BLaER1 treated with 17β-estradiol and CSF1 and Interleukin-3, amounts not matched to agents 10 nM and 100 nM (cell line): ENCODE measurements at regions not wholly inside any gene's neighbourhood (a gene's known extent, or its start where the extent isn't known, plus 50 kb on each side); places are given as distances from the start of the nearest gene placed in this dataset.
A peak's percentile ranks its signal among the peaks of the same experiment; 100 is the strongest.

ENCODE experiments used
- H3K27ac ChIP-seq, 11 experiments: shearing (Covaris generic); formaldehyde crosslinking; 2 replicates each; pipeline ENCODE4 v1.8.1; 2022
- H3K27me3 ChIP-seq, 11 experiments: shearing (Covaris generic); formaldehyde crosslinking; 2 replicates each; pipeline ENCODE4 v1.8.1; 2022
- H3K36me3 ChIP-seq, 11 experiments: shearing (Covaris generic); formaldehyde crosslinking; 2 replicates each; pipeline ENCODE4 v1.8.1; 2022
- H3K4me1 ChIP-seq, 10 experiments: shearing (Covaris generic); formaldehyde crosslinking; 2 replicates each; pipeline ENCODE4 v1.8.1; 2022
- H3K4me2 ChIP-seq, 11 experiments: shearing (Covaris generic); formaldehyde crosslinking; 2 replicates each; pipeline ENCODE4 v1.8.1; 2022
- H3K4me3 ChIP-seq, 10 experiments: shearing (Covaris generic); formaldehyde crosslinking; 2 replicates each; pipeline ENCODE4 v1.8.1; 2022
- H3K9ac ChIP-seq, 11 experiments: shearing (Covaris generic); formaldehyde crosslinking; 2 replicates each; pipeline ENCODE4 v1.8.1; 2022
- H3K9me3 ChIP-seq, 11 experiments: shearing (Covaris generic); formaldehyde crosslinking; replicated peaks in 1 of 11; 2 replicates each; pipeline ENCODE4 v1.8.1; 2022
- H4K20me1 ChIP-seq, 11 experiments: shearing (Covaris generic); formaldehyde crosslinking; 2 replicates each; pipeline ENCODE4 v1.8.1; 2022
- Cebpa-rat ChIP-seq, 11 experiments: shearing (Covaris generic); IDR thresholded peaks; 2 replicates each; pipeline ENCODE4 v1.8.1; 2022

DNA sequence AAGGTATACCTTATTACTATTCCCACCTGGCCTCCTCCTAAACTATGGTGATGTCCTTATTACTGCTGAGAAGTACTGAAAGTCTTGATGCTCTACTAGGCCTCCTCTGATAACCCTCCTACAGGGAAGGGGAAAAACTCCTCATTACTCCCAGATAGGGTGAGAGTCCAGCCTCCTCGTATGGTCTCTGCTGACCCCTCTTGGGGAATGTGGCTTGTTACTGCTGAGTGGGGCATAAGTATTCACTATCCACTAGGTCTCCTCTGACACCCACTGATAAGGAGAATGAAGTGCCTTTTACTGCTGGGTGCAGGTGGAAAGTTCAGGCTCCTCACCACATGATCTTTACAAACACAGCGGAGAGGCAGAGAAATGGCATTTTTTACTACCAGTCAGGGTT is 222.9 kb downstream of the CHRM2 start:
- Histone ChIP-seq H3K4me1 (peaks cover 0 to 7% (median 0%) of the 10 kb centered on the region in 10 experiments; a peak in 5 of 20 replicates), H3K4me2 (no peak overlapping the region), H3K27ac (no peak overlapping the region), H3K27me3 (no peaks in the 10 kb centered on the region), H3K4me3 (no peak overlapping the region), H3K9ac (no peak overlapping the region), H3K9me3 (peaks cover 0 to 16% (median 0%) of the 10 kb centered on the region in 11 experiments; a peak in 6 of 22 replicates), H3K36me3 (no peaks in the 10 kb centered on the region), H4K20me1 (no peaks in the 10 kb centered on the region)
- no peak for TF ChIP-seq Cebpa-rat (IDR thresholded peaks at IDR 0.05)

GRCh38 chr7:137086896-137087295 is 218.4 kb downstream of the CHRM2 start:
- H4K20me1 ChIP-seq, result no peaks in the 10 kb centered on the region
- no peak overlapping the region for H3K9ac ChIP-seq
- no peaks in the 10 kb centered on the region for H3K4me1 ChIP-seq
- H3K9me3 ChIP-seq, result peaks cover 0 to 33% (median 0%) of the 10 kb centered on the region in 11 experiments; a peak in 9 of 22 replicates
- no peaks in the 10 kb centered on the region for H3K36me3 ChIP-seq
- H3K27me3 ChIP-seq, result no peaks in the 10 kb centered on the region
- H3K4me2 ChIP-seq, result no peak overlapping the region
- no peak overlapping the region for H3K4me3 ChIP-seq
- no peak overlapping the region for H3K27ac ChIP-seq
- no peak for TF ChIP-seq Cebpa-rat (IDR thresholded peaks at IDR 0.05)

- Histone ChIP-seq H3K27ac (no peak overlapping the region), H3K9ac (no peak overlapping the region), H3K27me3 (no peaks in the 10 kb centered on the region), H3K4me3 (no peak overlapping the region), H4K20me1 (no peaks in the 10 kb centered on the region), H3K9me3 (peaks cover 0 to 33% (median 0%) of the 10 kb centered on the region in 11 experiments; a peak in 9 of 22 replicates), H3K4me2 (no peak overlapping the region), H3K4me1 (peaks cover 0 to 10% (median 0%) of the 10 kb centered on the region in 10 experiments; a peak in 3 of 20 replicates), H3K36me3 (no peaks in the 10 kb centered on the region)
- TF ChIP-seq Cebpa-rat (IDR thresholded peaks at IDR 0.05), result no peak
These were observed 216.3 kb downstream of the CHRM2 start for GRCh38 chr7:137084607-137085380.

GRCh38 chr7:137082391-137082790 is 213.9 kb downstream of the CHRM2 start:
- no peak overlapping the region for H3K27ac ChIP-seq
- H3K27me3 ChIP-seq, result no peaks in the 10 kb centered on the region
- no peaks in the 10 kb centered on the region for H4K20me1 ChIP-seq
- H3K4me1 ChIP-seq, result peaks cover 0 to 10% (median 0%) of the 10 kb centered on the region in 10 experiments; a peak in 3 of 20 replicates
- H3K9ac ChIP-seq, result no peak overlapping the region
- H3K4me3 ChIP-seq, result no peak overlapping the region
- H3K36me3 ChIP-seq, result no peaks in the 10 kb centered on the region
- no peak overlapping the region for H3K4me2 ChIP-seq
- no peak for TF ChIP-seq Cebpa-rat (IDR thresholded peaks at IDR 0.05)
- H3K9me3 ChIP-seq, result peaks cover 0 to 27% (median 0%) of the 10 kb centered on the region in 11 experiments; a peak in 9 of 22 replicates

- no peak for TF ChIP-seq Cebpa-rat (IDR thresholded peaks at IDR 0.05)
- peaks cover 0 to 10% (median 0%) of the 10 kb centered on the region in 10 experiments; a peak in 3 of 20 replicates for H3K4me1 ChIP-seq
- no peak overlapping the region for H3K4me3 ChIP-seq
- no peak overlapping the region for H3K9ac ChIP-seq
- H3K9me3 ChIP-seq, result peaks cover 0 to 19% (median 0%) of the 10 kb centered on the region in 11 experiments; a peak in 9 of 22 replicates
- no peaks in the 10 kb centered on the region for H3K27me3 ChIP-seq
- H3K36me3 ChIP-seq, result no peaks in the 10 kb centered on the region
- H4K20me1 ChIP-seq, result no peaks in the 10 kb centered on the region
- no peak overlapping the region for H3K27ac ChIP-seq
- H3K4me2 ChIP-seq, result peak overlapping the region in 2 of 11 experiments; percentile 21 to 50; a peak in 1 of 22 replicates
These were observed 213.1 kb downstream of the CHRM2 start for GRCh38 chr7:137081321-137082093.

DNA sequence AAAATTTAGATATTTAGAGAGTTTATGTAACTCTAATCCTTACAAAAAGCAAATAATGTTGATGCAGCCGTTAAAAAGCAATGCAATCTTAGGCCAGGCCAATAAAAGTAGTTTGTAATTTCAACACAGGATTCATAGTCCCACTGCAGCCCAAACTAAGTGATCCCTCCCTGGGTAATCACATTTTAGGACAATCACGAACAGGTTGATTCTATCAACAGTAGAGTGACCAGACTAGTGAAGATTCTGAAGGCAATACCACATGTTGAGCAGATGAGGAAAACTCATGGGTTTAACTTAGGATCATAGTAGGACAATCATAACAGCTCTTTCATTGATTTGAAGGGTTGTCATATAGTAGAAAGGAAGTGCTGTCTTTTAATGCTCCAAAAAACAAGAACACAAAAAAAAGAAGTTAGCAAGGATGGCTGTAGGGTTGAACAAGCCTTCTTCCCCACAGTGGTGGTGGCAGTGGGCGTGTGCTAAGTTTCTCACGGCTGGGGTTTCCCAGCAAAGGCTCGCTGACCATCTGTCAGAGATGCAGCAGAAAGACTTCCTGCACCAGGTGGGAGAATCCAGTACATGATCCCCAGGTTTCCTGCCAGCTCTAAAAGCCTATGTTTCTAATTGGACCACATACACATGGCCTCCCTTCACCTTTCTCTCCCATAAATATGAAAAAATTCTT is 212.2 kb downstream of the CHRM2 start:
- peak overlapping the region in 2 of 11 experiments; percentile 21 to 50; a peak in 3 of 22 replicates for H3K4me2 ChIP-seq
- no peak overlapping the region for H3K4me3 ChIP-seq
- peaks cover 0 to 10% (median 0%) of the 10 kb centered on the region in 10 experiments; a peak in 3 of 20 replicates for H3K4me1 ChIP-seq
- no peak overlapping the region for H3K9ac ChIP-seq
- H3K36me3 ChIP-seq, result no peaks in the 10 kb centered on the region
- H3K27me3 ChIP-seq, result no peaks in the 10 kb centered on the region
- peaks cover 0 to 10% (median 0%) of the 10 kb centered on the region in 11 experiments; a peak in 4 of 22 replicates for H3K9me3 ChIP-seq
- H3K27ac ChIP-seq, result no peak overlapping the region
- H4K20me1 ChIP-seq, result no peaks in the 10 kb centered on the region
- TF ChIP-seq Cebpa-rat (IDR thresholded peaks at IDR 0.05), result no peak

GRCh38 chr7:137078781-137079180 is 210.3 kb downstream of the CHRM2 start:
- Histone ChIP-seq H3K9ac (no peak overlapping the region), H3K9me3 (no peaks in the 10 kb centered on the region), H4K20me1 (no peaks in the 10 kb centered on the region), H3K4me1 (peaks cover 0 to 10% (median 0%) of the 10 kb centered on the region in 10 experiments; a peak in 3 of 20 replicates), H3K4me3 (no peak overlapping the region), H3K27me3 (no peaks in the 10 kb centered on the region), H3K4me2 (no peak overlapping the region), H3K27ac (no peak overlapping the region), H3K36me3 (no peaks in the 10 kb centered on the region)
- no peak for TF ChIP-seq Cebpa-rat (IDR thresholded peaks at IDR 0.05)

- Histone ChIP-seq H3K27me3 (no peaks in the 10 kb centered on the region), H4K20me1 (no peaks in the 10 kb centered on the region), H3K4me2 (no peak overlapping the region), H3K9ac (no peak overlapping the region), H3K36me3 (no peaks in the 10 kb centered on the region), H3K4me1 (peaks cover 0 to 14% (median 0%) of the 10 kb centered on the region in 10 experiments; a peak in 7 of 20 replicates), H3K9me3 (no peaks in the 10 kb centered on the region), H3K27ac (no peak overlapping the region), H3K4me3 (no peak overlapping the region)
- TF ChIP-seq Cebpa-rat (IDR thresholded peaks at IDR 0.05), result no peak
These were observed 206.1 kb downstream of the CHRM2 start for GRCh38 chr7:137074391-137075030.
